Central memory CD8-positive, alpha-beta T cell (primary cell): ENCODE measurements at regions not wholly inside any gene's neighbourhood (a gene's known extent, or its start where the extent isn't known, plus 50 kb on each side); places are given as distances from the start of the nearest gene placed in this dataset.
"Not testable (repeated sequence)": the region's sequence is repeated elsewhere in the genome, so short reads cannot be mapped to it uniquely, and the experiment has no call there.

Experiments used
- ATAC-seq: fragments of 150-1000 bp; cut with Tn5 transposase; replicated peaks from 2 replicates; pipeline ENCODE4 v1.10.0; 2022; ENCODE audit warnings: mild to moderate bottlenecking, moderate FRiP score, moderate number of reproducible peaks; ENCODE audit not compliant: poor library complexity, severe bottlenecking; ENCODE audit errors: extremely low read depth
- DNase-seq, 2 donors: peaks; one replicate each; pipeline ENCODE4 v3.0.0; 2021; ENCODE audit warnings: low spot score in 2 of 2
- H3K27ac Mint-ChIP-seq: one replicate; pipeline ENCODE4 v1.8.0; 2022; ENCODE audit warnings: low read depth, mild to moderate bottlenecking, moderate library complexity, mixed read lengths
- H3K27me3 Mint-ChIP-seq: one replicate; pipeline ENCODE4 v1.8.0; 2022; ENCODE audit warnings: mixed read lengths
- H3K36me3 Mint-ChIP-seq: one replicate; pipeline ENCODE4 v1.8.0; 2022; ENCODE audit warnings: mild to moderate bottlenecking, moderate library complexity, mixed read lengths; ENCODE audit not compliant: insufficient read depth
- H3K4me1 Mint-ChIP-seq: one replicate; pipeline ENCODE4 v1.8.0; 2022; ENCODE audit warnings: mixed read lengths
- H3K4me3 Mint-ChIP-seq: one replicate; pipeline ENCODE4 v1.8.0; 2022; ENCODE audit warnings: mild to moderate bottlenecking, moderate library complexity, mixed read lengths
- H3K9me3 Mint-ChIP-seq: one replicate; pipeline ENCODE4 v1.8.0; 2022; ENCODE audit warnings: mixed read lengths

DNA sequence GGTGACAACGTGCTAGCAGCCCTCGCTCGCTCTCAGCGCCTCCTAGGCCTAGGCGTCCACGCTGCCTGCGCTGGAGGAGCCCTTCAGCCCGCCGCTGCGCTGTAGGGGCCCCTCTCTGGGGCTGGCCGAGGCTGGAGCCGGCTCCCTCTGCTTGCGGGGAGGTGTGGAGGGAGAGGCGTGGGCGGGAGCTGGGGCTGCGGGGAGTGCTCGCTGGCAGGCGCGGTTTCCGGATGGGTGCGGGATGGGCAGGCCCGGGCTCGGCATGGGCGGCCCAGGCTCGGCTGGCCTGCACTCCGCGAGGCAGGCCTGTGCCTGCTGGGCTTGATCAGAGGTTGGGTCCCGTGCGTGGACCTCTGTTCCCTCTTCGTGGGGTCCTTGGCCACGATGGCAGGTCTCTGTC lies 472.6 kb downstream of the PRR16 start:
- H3K4me1 Mint-ChIP-seq, result no peaks in the 10 kb centered on the region
- no peak for DNase-seq
- H3K9me3 Mint-ChIP-seq, result peaks cover 16% of the 10 kb centered on the region
- ATAC-seq, result no peak
- H3K27me3 Mint-ChIP-seq, result no peaks in the 10 kb centered on the region
- no peaks in the 10 kb centered on the region for H3K36me3 Mint-ChIP-seq
- no peak overlapping the region for H3K27ac Mint-ChIP-seq
- no peak overlapping the region for H3K4me3 Mint-ChIP-seq

DNA sequence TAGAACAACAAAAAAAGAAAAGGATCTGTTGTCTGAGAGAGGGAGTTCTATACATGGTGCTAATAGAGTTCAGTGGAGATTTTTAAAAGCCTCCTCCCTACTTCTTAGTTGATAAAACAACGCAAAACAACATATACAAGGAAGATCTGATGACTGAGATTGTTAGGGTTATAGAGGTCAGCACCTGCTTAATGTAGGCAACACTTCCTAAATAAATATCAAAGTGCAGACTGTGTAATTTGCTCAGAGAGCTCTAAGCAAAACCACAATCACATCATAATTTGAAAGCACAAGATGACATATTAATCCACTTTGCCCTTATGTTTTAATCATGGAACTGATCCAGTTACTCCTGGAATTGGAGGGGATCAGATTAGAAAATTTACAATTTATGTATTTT lies 474.5 kb downstream of the PRR16 start:
- no peak overlapping the region for H3K27ac Mint-ChIP-seq
- no peaks in the 10 kb centered on the region for H3K4me1 Mint-ChIP-seq
- no peak for DNase-seq
- H3K4me3 Mint-ChIP-seq, result no peak overlapping the region
- ATAC-seq, result no peak
- H3K9me3 Mint-ChIP-seq, result peaks cover 12% of the 10 kb centered on the region
- no peaks in the 10 kb centered on the region for H3K27me3 Mint-ChIP-seq
- no peaks in the 10 kb centered on the region for H3K36me3 Mint-ChIP-seq

DNA sequence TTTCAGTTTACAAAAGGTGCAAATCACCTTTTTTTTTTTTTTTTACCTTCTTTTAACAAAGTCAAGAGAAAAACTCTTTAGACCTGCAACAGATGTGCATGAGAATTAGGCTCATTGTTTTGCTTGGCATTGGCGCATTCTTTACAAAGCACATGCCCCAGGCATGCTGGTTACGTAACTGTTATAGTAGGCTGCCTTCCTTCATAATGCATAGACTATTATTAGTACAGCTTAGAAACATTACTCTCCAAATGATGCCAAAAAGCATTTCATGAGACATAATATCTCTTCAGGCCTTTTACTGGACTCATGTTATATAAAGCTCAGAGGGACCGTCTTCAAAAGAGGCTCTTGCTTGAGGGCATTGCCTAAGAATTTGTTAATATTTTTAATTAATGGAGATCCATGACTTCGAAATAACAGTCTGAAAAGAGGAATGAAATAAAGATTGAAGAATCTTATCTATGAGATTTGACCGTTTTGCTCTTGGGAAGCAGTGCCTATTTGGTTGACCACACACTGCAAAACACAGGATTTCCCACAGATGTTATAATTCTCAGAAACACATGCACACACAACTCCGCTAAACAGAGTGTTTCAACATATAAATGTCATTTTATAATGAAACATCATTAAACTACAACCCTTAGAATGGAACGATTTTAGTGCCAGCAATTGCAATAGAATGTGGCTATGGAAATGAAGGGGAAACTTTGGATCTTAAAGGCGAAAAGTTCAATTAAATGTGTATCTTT lies 478.7 kb downstream of the PRR16 start:
- no peak for ATAC-seq
- H3K27me3 Mint-ChIP-seq, result no peaks in the 10 kb centered on the region
- H3K4me1 Mint-ChIP-seq, result no peaks in the 10 kb centered on the region
- H3K27ac Mint-ChIP-seq, result no peak overlapping the region
- H3K4me3 Mint-ChIP-seq, result no peak overlapping the region
- no peaks in the 10 kb centered on the region for H3K36me3 Mint-ChIP-seq
- H3K9me3 Mint-ChIP-seq, result peaks cover 10% of the 10 kb centered on the region
- DNase-seq, result no peak

DNA sequence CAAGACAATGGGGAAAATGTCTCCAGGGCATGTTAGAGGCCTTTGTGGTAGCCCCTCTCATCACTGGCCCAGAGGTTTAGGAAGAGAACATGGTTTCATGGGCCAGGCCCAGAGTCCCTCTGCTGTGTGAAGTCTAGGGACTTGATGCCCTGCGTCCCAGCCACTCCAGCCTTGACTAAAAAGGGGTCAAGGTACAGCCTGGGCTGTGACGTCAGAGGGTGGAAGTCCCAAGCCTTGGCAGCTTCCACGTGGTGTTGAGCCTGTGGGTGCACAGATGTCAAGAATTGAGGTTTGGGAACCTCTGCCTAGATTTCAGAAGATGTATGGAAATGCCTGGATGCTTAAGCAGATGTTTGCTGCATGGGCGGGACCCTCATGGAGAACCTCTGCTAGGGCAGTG lies 485.5 kb downstream of the PRR16 start:
- not testable (repeated sequence) for H3K4me3 Mint-ChIP-seq

DNA sequence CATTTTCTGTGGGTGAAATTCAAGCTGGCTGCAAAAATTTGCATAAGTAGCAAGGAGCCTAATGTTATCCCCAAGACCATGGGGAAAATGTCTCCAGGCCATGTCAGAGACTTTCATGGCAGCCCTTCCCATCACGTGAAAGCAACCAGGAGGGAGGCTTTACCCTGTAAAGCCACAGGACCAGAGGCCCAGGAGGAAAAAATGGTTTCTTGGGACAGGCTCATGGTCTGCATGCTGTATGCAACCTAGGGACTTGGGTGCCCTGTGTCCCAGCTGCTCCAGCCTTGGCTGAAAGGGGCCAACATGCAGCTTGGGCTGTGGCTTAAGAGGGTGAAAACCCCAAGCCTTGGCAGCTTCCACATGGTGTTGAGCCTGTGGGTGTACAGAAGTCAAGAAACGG lies 489.3 kb downstream of the PRR16 start:
- H3K9me3 Mint-ChIP-seq, result peaks cover 47% of the 10 kb centered on the region
- DNase-seq, H3K27ac Mint-ChIP-seq, H3K4me1 Mint-ChIP-seq, H3K4me3 Mint-ChIP-seq, ATAC-seq, H3K27me3 Mint-ChIP-seq, H3K36me3 Mint-ChIP-seq: not testable (repeated sequence)

More for the DNA sequence above, 485.5 kb downstream of the PRR16 start:
- H3K4me1 Mint-ChIP-seq, DNase-seq, H3K36me3 Mint-ChIP-seq, ATAC-seq, H3K27me3 Mint-ChIP-seq, H3K27ac Mint-ChIP-seq: not testable (repeated sequence)
- peaks cover 27% of the 10 kb centered on the region for H3K9me3 Mint-ChIP-seq

DNA sequence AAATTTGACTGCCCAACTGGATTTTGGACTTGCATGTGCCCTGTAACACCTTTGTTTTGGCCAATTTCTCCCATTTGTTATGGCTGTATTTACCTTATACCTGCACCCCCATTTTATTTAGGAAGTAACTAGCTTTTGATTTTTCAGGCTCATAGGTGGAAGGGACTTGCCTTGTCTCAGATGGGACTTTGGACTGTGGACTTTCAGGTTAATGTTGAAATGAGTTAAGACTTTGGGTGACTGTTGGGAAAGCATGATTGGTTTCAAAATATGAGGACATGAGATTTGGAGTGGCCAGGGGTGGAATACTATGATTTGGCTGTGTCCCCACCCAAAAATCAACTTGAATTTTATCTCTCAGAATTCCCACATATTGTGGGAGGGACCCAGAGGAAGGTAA lies 490.2 kb downstream of the PRR16 start:
- no peaks in the 10 kb centered on the region for H3K36me3 Mint-ChIP-seq
- H3K9me3 Mint-ChIP-seq, result peaks cover 49% of the 10 kb centered on the region
- H3K27me3 Mint-ChIP-seq, result no peaks in the 10 kb centered on the region
- no peak overlapping the region for H3K4me3 Mint-ChIP-seq
- no peak overlapping the region for H3K27ac Mint-ChIP-seq
- no peaks in the 10 kb centered on the region for H3K4me1 Mint-ChIP-seq
- no peak for DNase-seq
- ATAC-seq, result no peak

DNA sequence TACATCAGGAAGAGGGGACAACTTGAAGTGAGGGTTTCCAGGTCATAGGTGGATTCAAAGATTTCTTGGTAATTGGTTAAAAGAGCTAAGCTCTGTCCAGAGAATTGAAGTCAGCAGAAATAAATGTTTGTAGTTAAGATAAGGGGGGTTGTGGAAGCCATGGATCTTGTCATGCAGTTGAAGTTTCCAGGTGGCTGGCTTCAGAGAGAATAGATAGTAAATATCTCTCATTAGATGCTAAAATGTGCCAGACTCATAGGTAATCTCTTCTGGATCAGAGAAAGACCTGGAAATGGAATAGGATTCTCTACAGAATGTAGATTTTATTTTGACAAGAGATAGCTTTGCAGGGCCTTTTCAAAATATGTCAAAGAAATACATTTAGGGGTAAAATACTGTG lies 491.7 kb downstream of the PRR16 start:
- Mint-ChIP-seq H3K9me3 (peaks cover 52% of the 10 kb centered on the region), H3K4me1 (no peaks in the 10 kb centered on the region), H3K4me3 (no peak overlapping the region), H3K27ac (no peak overlapping the region), H3K36me3 (no peaks in the 10 kb centered on the region), H3K27me3 (no peaks in the 10 kb centered on the region)
- DNase-seq (no peak), ATAC-seq (no peak)

DNA sequence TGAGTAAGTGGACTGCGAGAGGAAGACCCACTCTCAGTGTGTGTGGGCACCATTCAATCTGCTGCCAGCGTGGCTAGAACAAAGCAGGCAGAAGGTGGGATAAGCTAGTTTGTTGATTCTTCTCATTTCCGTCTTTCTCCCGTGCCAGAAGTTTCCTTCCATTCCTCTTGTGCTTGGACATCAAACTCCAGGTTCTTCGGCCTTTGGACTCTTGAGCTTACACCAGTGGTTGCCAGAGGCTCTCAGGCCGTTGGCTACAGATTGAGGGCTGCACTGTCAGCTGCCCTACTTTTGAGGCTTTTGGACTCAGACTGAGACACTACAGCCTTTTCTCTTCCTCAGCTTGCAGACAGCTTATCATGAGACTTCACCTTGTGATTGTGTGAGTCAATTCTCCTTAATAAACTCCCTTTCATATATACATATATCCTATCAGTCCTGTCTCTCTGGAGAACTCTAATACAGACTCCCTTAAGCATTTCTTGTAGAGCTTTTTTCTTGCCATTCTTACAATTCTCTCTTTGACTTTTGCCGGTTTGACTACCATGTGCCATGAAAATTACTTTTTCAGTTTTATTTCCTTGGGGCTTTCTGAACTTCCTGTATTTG lies 494.9 kb downstream of the PRR16 start:
- Mint-ChIP-seq H3K9me3 (peaks cover 51% of the 10 kb centered on the region), H3K4me1 (no peaks in the 10 kb centered on the region), H3K27me3 (no peaks in the 10 kb centered on the region), H3K27ac (no peak overlapping the region), H3K36me3 (no peaks in the 10 kb centered on the region), H3K4me3 (no peak overlapping the region)
- ATAC-seq, result no peak
- no peak for DNase-seq

DNA sequence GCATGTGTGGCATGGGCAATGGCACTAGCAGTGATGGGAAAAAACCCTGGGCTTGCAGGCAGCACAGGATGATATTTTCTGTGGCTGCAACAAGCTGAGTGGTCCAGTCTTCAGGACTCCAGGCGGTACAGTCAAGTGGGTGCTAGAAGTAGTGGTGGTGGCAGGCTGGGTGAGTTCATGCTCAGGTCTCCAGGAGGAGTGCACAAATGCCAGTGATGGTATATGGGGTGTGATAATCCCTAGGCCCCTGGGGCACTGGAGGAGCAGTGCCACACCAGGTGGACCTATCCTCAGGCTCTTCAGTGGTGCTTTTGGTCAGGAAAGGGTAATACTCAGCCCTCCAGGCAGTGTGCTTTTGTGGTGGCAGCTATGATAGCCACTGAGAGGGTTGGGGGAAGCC lies 496.4 kb downstream of the PRR16 start:
- H3K4me1 Mint-ChIP-seq, result no peaks in the 10 kb centered on the region
- no peaks in the 10 kb centered on the region for H3K36me3 Mint-ChIP-seq
- no peak for ATAC-seq
- H3K9me3 Mint-ChIP-seq, result peaks cover 41% of the 10 kb centered on the region
- no peaks in the 10 kb centered on the region for H3K27me3 Mint-ChIP-seq
- no peak for DNase-seq
- no peak overlapping the region for H3K27ac Mint-ChIP-seq
- H3K4me3 Mint-ChIP-seq, result no peak overlapping the region

DNA sequence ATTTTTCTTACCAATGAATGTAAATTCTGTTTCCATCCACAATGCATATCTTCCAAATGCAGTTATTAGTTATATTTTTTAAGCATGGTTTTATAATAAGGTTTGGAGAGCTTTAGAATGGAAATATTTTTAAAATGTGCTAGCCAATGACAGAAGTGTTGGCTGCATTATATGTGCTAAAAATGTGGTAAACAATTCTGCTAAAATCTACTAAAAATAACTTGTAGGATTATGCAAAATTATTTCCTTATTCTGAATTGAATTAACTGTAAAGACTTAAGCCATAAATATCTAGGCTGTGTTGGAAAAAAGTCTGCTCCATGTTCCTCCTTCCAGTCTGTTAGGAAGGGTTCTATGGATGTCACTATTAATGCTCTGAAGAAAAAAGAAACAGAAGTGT lies 503.3 kb downstream of the PRR16 start:
- no peaks in the 10 kb centered on the region for H3K4me1 Mint-ChIP-seq
- no peak for DNase-seq
- H3K27me3 Mint-ChIP-seq, result no peaks in the 10 kb centered on the region
- H3K27ac Mint-ChIP-seq, result no peak overlapping the region
- no peak overlapping the region for H3K4me3 Mint-ChIP-seq
- ATAC-seq, result no peak
- peaks cover 13% of the 10 kb centered on the region for H3K9me3 Mint-ChIP-seq
- no peaks in the 10 kb centered on the region for H3K36me3 Mint-ChIP-seq

DNA sequence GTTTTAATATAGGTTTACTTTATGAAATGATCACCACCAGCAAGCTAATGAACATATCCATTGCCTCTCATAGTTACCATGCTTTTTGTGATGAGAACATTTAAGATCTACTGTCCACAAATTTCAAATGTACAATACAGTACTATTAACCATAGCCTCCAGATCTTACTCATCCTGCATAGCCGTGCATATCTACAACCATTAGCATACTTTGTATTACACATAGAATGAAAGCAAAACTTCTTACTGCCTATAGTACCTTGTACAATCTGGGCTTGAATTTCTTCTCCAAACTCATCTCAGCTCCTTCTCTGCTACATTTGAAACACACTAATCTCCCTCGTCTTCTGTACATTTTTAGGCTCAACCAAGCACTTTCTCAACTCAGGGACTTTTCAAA lies 510.6 kb downstream of the PRR16 start:
- no peak for DNase-seq
- no peak for ATAC-seq
- H3K27me3 Mint-ChIP-seq, result no peaks in the 10 kb centered on the region
- H3K4me3 Mint-ChIP-seq, result no peak overlapping the region
- H3K27ac Mint-ChIP-seq, result no peak overlapping the region
- peaks cover 2% of the 10 kb centered on the region for H3K36me3 Mint-ChIP-seq
- no peaks in the 10 kb centered on the region for H3K4me1 Mint-ChIP-seq
- peaks cover 33% of the 10 kb centered on the region for H3K9me3 Mint-ChIP-seq

DNA sequence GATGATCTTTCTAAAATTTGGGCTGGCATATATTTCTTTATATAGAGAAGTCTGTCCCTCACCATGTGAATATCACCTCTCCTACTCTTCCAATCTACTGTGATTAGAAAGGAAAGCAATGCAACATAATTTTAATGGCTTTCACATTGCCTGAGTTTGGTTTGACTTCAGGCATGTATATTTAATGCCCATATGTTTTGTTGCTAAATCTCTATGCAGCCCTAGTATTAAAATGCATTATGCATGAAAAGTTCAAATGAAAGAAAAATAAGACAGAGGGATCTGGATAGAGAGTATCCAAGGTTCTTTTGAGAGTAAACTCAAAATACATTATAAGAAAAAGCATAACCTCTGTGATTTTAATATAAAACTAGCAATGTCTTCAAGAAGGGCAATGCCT lies 518.3 kb downstream of the PRR16 start:
- H3K27me3 Mint-ChIP-seq, result no peaks in the 10 kb centered on the region
- DNase-seq, result no peak
- ATAC-seq, result no peak
- H3K4me1 Mint-ChIP-seq, result no peaks in the 10 kb centered on the region
- no peak overlapping the region for H3K4me3 Mint-ChIP-seq
- H3K9me3 Mint-ChIP-seq, result peaks cover 6% of the 10 kb centered on the region
- no peak overlapping the region for H3K27ac Mint-ChIP-seq
- H3K36me3 Mint-ChIP-seq, result no peaks in the 10 kb centered on the region

DNA sequence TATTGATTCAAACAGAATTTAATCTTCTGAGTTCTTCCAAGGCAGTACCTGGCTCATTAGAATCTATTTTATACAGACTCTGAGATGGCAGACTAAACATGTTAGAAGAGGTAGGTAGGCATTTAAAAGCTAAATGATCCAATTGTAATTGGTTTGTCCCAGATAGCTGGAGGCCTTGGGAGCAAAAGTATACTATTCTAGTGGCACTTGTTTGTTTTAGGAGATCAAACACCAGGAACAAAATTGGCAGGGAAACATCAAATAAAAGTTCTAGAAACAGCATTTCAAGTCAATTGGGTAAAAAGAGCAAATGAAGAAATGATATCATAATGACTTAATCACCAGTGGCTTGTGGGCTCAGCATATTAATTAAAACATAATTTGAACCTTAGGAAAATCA lies 521.4 kb downstream of the PRR16 start:
- Mint-ChIP-seq H3K27me3 (no peaks in the 10 kb centered on the region), H3K9me3 (peaks cover 4% of the 10 kb centered on the region), H3K36me3 (no peaks in the 10 kb centered on the region), H3K4me3 (no peak overlapping the region), H3K27ac (no peak overlapping the region), H3K4me1 (no peaks in the 10 kb centered on the region)
- DNase-seq (no peak), ATAC-seq (no peak)
